Posterior vena cava (tissue), 2 donors: ENCODE measurements at regions not wholly inside any gene's neighbourhood (a gene's known extent, or its start where the extent isn't known, plus 50 kb on each side); places are given as distances from the start of the nearest gene placed in this dataset.
"Not testable (repeated sequence)": the region's sequence is repeated elsewhere in the genome, so short reads cannot be mapped to it uniquely, and the experiment has no call there.

Experiments used
- DNase-seq: peaks from one replicate; pipeline ENCODE4 v3.0.0-alpha.2; 2020; ENCODE audit warnings: low spot score
- intact Hi-C, 2 donors: fragments of 100-400 bp; cut with DNase I; formaldehyde crosslinking; loops; one replicate each; pipeline versions ENCODE4 v1.14.1 to v1.14.2; 2022 to 2023
- donor health status: DM: yes; HTN: yes; CAD: no.
- donor health status: DM: yes; HTN: yes; CAD: no.

GRCh38 chrX:66918511-66918910 is 279.6 kb upstream of the EDA2R start:
- DNase-seq, result no peak
- intact Hi-C loops, result no loop called here

GRCh38 chrX:66915893-66916292 is 277.0 kb upstream of the EDA2R start:
- no peak for DNase-seq
- intact Hi-C loops, result no loop called here

- intact Hi-C loops, result no loop called here
- DNase-seq, result no peak
Observed at GRCh38 chrX:66914080-66914479, 275.2 kb upstream of the EDA2R start.

- intact Hi-C loops, result no loop called here
- no peak for DNase-seq
Observed at GRCh38 chrX:66912417-66912816, 273.5 kb upstream of the EDA2R start.

GRCh38 chrX:66902081-66902480 is 263.2 kb upstream of the EDA2R start:
- intact Hi-C loops, result no loop called here
- DNase-seq, result no peak

- no peak for DNase-seq
- intact Hi-C loops, result no loop called here
Observed at GRCh38 chrX:66900886-66901285, 262.0 kb upstream of the EDA2R start.

GRCh38 chrX:66892004-66892403 is 253.1 kb upstream of the EDA2R start:
- no peak for DNase-seq
- intact Hi-C loops, result no loop called here

- intact Hi-C loops, result no loop called here
- no peak for DNase-seq
Observed at GRCh38 chrX:66889418-66889817, 250.5 kb upstream of the EDA2R start.

- DNase-seq, result no peak
- intact Hi-C loops, result no loop called here
Observed at GRCh38 chrX:66882101-66882500, 243.2 kb upstream of the EDA2R start.

- DNase-seq, result no peak
- intact Hi-C loops, result no loop called here
Observed at GRCh38 chrX:66876776-66877175, 237.9 kb upstream of the EDA2R start.

- intact Hi-C loops, result no loop called here
- no peak for DNase-seq
Observed at GRCh38 chrX:66872771-66873170, 233.9 kb upstream of the EDA2R start.

GRCh38 chrX:66863721-66864120 is 224.8 kb upstream of the EDA2R start:
- intact Hi-C loops, result no loop called here
- no peak for DNase-seq

- no peak for DNase-seq
- intact Hi-C loops, result no loop called here
Observed at GRCh38 chrX:66833426-66833825, 194.5 kb upstream of the EDA2R start.

- DNase-seq, result no peak
- intact Hi-C loops, result no loop called here
Observed at GRCh38 chrX:66815227-66815626, 176.3 kb upstream of the EDA2R start.

- DNase-seq, intact Hi-C loops: not testable (repeated sequence)
Observed at GRCh38 chrX:66794514-66794913, 155.6 kb upstream of the EDA2R start.

GRCh38 chrX:66766318-66766717 is 127.4 kb upstream of the EDA2R start:
- intact Hi-C loops, result no loop called here
- no peak for DNase-seq

- intact Hi-C loops, result no loop called here
- no peak for DNase-seq
Observed at GRCh38 chrX:66760651-66761050, 121.8 kb upstream of the EDA2R start.

- no peak for DNase-seq
- intact Hi-C loops, result loop anchor here in 1 of 2 donors (10.0 kb wide), 1 partner anchor 392 kb away; no protein-coding TSS in a partner anchor
Observed at GRCh38 chrX:66756717-66757116, 117.8 kb upstream of the EDA2R start.

- no peak for DNase-seq
- intact Hi-C loops, result loop anchor here in 1 of 2 donors (10.0 kb wide), 1 partner anchor 386 kb away; no protein-coding TSS in a partner anchor
Observed at GRCh38 chrX:66751136-66751782, 112.4 kb upstream of the EDA2R start.

GRCh38 chrX:66744519-66744918 is 105.6 kb upstream of the EDA2R start:
- intact Hi-C loops, result loop anchor here in 1 of 2 donors (10.0 kb wide), 1 partner anchor 590 kb away; no protein-coding TSS in a partner anchor
- DNase-seq, result not testable (repeated sequence)

- DNase-seq, result no peak
- intact Hi-C loops, result loop anchor here in 1 of 2 donors (5.0 kb wide), 1 partner anchor 986 kb away; no protein-coding TSS in a partner anchor
Observed at GRCh38 chrX:66731398-66731797, 92.5 kb upstream of the EDA2R start.
